Ishikawa (cell line): ENCODE measurements at regions not wholly inside any gene's neighbourhood (a gene's known extent, or its start where the extent isn't known, plus 50 kb on each side); places are given as distances from the start of the nearest gene placed in this dataset.

Experiments used
- CEBPB ChIP-seq: IDR thresholded peaks from 2 replicates; pipeline ENCODE4 v1.6.1; 2012
- CREB1 ChIP-seq: IDR thresholded peaks from 2 replicates; pipeline ENCODE4 v1.6.1; 2012; ENCODE audit warnings: low read depth
- EGR1 ChIP-seq: IDR thresholded peaks from 2 replicates; pipeline ENCODE4 v1.6.1; 2012
- EP300 ChIP-seq: IDR thresholded peaks from 2 replicates; pipeline ENCODE4 v1.6.1; 2012; ENCODE audit warnings: borderline replicate concordance
- FOXM1 ChIP-seq: IDR thresholded peaks from 2 replicates; pipeline ENCODE4 v1.6.1; 2012; ENCODE audit warnings: low read depth, borderline replicate concordance
- MAX ChIP-seq: IDR thresholded peaks from 2 replicates; pipeline ENCODE4 v1.6.1; 2012
- NFIC ChIP-seq: IDR thresholded peaks from 2 replicates; pipeline ENCODE4 v1.6.1; 2012
- RAD21 ChIP-seq: IDR thresholded peaks from 2 replicates; pipeline ENCODE4 v1.6.1; 2012; ENCODE audit warnings: low read depth
- TAF1 ChIP-seq: IDR thresholded peaks from 2 replicates; pipeline ENCODE4 v1.6.1; 2012; ENCODE audit warnings: low read depth, mild to moderate bottlenecking
- TCF12 ChIP-seq: IDR thresholded peaks from 2 replicates; pipeline ENCODE4 v1.6.1; 2012; ENCODE audit warnings: low read depth
- TEAD4 ChIP-seq: IDR thresholded peaks from 2 replicates; pipeline ENCODE4 v1.6.1; 2012
- USF1 ChIP-seq: IDR thresholded peaks from 2 replicates; pipeline ENCODE4 v1.6.1; 2012
- YY1 ChIP-seq: IDR thresholded peaks from 2 replicates; pipeline ENCODE4 v1.6.1; 2012; ENCODE audit warnings: low read depth
- ZBTB7A ChIP-seq: IDR thresholded peaks from 2 replicates; pipeline ENCODE4 v1.6.1; 2012; ENCODE audit warnings: low read depth
- TF ChIP-seq, protein P1 (sequence below): IDR thresholded peaks from 2 replicates; pipeline ENCODE4 v1.6.1; 2012; ENCODE audit warnings: low read depth, mild to moderate bottlenecking

DNA sequence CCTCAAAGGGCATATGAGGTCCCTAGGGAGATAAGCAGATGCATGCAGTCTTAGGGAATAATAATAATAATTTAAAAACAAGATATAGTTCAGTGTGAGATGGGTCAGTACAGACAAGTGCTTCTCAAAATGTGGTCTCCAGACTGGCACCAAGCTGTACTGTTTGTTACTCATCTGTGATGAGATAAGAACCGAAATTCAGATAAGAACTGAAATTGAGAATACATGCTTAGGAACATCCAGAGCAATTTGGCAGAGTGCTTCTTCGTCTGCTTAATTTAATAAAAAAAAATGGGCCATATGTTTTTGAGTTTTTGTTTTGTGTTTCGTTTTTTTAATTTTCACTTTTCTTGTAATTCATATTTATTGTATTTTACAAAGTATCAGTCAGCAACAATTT is 86.5 kb upstream of the SGCD start:
- TF ChIP-seq CEBPB (no peak), YY1 (no peak), TEAD4 (no peak), USF1 (no peak), NFIC (no peak), TCF12 (no peak), EGR1 (no peak), MAX (no peak), FOXM1 (no peak), ZBTB7A (no peak), RAD21 (no peak), EP300 (no peak), CREB1 (no peak), TAF1 (no peak)
- TF ChIP-seq, protein P1, sequence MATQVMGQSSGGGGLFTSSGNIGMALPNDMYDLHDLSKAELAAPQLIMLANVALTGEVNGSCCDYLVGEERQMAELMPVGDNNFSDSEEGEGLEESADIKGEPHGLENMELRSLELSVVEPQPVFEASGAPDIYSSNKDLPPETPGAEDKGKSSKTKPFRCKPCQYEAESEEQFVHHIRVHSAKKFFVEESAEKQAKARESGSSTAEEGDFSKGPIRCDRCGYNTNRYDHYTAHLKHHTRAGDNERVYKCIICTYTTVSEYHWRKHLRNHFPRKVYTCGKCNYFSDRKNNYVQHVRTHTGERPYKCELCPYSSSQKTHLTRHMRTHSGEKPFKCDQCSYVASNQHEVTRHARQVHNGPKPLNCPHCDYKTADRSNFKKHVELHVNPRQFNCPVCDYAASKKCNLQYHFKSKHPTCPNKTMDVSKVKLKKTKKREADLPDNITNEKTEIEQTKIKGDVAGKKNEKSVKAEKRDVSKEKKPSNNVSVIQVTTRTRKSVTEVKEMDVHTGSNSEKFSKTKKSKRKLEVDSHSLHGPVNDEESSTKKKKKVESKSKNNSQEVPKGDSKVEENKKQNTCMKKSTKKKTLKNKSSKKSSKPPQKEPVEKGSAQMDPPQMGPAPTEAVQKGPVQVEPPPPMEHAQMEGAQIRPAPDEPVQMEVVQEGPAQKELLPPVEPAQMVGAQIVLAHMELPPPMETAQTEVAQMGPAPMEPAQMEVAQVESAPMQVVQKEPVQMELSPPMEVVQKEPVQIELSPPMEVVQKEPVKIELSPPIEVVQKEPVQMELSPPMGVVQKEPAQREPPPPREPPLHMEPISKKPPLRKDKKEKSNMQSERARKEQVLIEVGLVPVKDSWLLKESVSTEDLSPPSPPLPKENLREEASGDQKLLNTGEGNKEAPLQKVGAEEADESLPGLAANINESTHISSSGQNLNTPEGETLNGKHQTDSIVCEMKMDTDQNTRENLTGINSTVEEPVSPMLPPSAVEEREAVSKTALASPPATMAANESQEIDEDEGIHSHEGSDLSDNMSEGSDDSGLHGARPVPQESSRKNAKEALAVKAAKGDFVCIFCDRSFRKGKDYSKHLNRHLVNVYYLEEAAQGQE = no peak

- TF ChIP-seq CREB1 = no peak
- TF ChIP-seq FOXM1 = no peak
- TF ChIP-seq TEAD4 = no peak
- TF ChIP-seq, protein P1 = no peak
- TF ChIP-seq CEBPB = no peak
Measured at GRCh38 chr5:156241266-156241665, 85.7 kb upstream of the SGCD start.

- TF ChIP-seq CEBPB (no peak), TCF12 (no peak), TEAD4 (no peak), NFIC (no peak), EP300 (no peak), USF1 (no peak), CREB1 (no peak), FOXM1 (no peak), TAF1 (no peak), MAX (no peak), YY1 (no peak)
Measured at GRCh38 chr5:156245895-156246294, 81.1 kb upstream of the SGCD start.

DNA sequence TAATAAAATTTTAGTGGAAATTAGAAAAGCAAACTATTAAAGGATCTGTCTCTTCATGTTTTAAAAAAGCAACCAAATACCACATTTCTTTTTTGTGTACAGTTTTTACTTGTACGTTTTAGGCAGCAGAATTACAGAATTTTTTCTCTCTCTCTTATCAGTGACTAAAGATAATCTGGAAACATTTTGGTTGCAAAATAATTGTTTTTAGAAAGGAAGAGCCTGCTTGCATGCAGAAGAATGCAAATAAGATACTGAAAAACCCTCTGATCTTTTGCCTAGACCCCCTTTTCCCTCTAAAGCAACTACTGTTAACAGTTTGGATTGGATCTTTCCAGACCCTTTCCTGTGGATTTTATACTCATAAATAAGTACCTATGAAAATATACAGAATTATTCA is 75.9 kb upstream of the SGCD start:
- TF ChIP-seq FOXM1 = no peak

- no peak for TF ChIP-seq CREB1
- no peak for TF ChIP-seq FOXM1
- no peak for TF ChIP-seq USF1
- no peak for TF ChIP-seq ZBTB7A
- TF ChIP-seq MAX = no peak
- no peak for TF ChIP-seq EGR1
- no peak for TF ChIP-seq TEAD4
- no peak for TF ChIP-seq TCF12
- TF ChIP-seq EP300 = no peak
- no peak for TF ChIP-seq CEBPB
- TF ChIP-seq YY1 = no peak
- TF ChIP-seq, protein P1 = no peak
- no peak for TF ChIP-seq TAF1
- TF ChIP-seq NFIC = no peak
- TF ChIP-seq RAD21 = no peak
Measured at GRCh38 chr5:156253130-156253529, 73.8 kb upstream of the SGCD start.
